ENCODE measurements at regions not wholly inside any gene's neighbourhood (a gene's known extent, or its start where the extent isn't known, plus 50 kb on each side); places are given as distances from the start of the nearest gene placed in this dataset.

- no TSS peak for BruUV-seq (replicated peaks)
- CTCF ChIA-PET (ENCODE audit: unreplicated experiment), result no interaction called here
Observed at GRCh38 chr9:74304598-74304997, 192.5 kb upstream of the RORB start.

DNA sequence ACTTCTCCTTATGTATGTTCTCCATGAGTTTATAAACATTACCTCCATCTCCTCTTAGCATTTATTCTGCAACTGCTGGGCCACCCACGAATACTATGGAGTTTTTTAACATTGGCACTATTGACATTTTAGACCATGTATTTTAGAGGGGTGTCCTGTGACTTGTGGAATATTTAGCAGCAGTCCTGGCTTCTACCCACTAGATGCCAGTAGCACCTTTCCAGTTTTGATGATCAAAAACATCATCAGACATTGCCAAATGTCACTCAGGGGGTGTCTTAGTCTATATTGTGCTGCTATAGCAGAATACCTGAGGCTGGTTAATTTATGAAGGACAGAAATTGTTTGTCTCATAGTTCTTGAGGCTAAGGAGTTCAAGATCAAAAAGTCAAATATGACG, 187.5 kb upstream of the RORB start:
- no peaks in the 10 kb centered on the region for H4K20me1 ChIP-seq (ENCODE audit: insufficient read depth, low read length)
- H3K4me2 ChIP-seq (ENCODE audit: low read length), result no peak overlapping the region
- POLR2A ChIA-PET, result interaction anchor here (0.9 kb wide), 1 partner anchor 267 kb away, joined by 3 read pairs; no protein-coding TSS in a partner anchor
- no peak overlapping the region for H2AFZ ChIP-seq (ENCODE audit: low read length)
- H3K4me1 ChIP-seq (ENCODE audit: insufficient read depth, low read length, poor library complexity, severe bottlenecking), result no peaks in the 10 kb centered on the region
- no peak overlapping the region for H3K27ac ChIP-seq (ENCODE audit: low read depth, low read length, poor library complexity, severe bottlenecking)
- intact Hi-C loops (cut with micrococcal nuclease; ENCODE audit: unreplicated experiment), result no loop called here
- no peaks in the 10 kb centered on the region for H3K9me3 ChIP-seq (ENCODE audit: low read length)
- H3K9me2 ChIP-seq (ENCODE audit: insufficient read depth, low read length), result no peaks in the 10 kb centered on the region
- H3K79me2 ChIP-seq (ENCODE audit: insufficient read depth, low read depth, low read length), result no peaks in the 10 kb centered on the region
- BruUV-seq (replicated peaks), result no TSS peak
- no peak for DNase-seq (ENCODE audit: low spot score)
- TF ChIP-seq EZH2phosphoT487 (IDR thresholded peaks at IDR 0.05; ENCODE audit: borderline replicate concordance, low read depth, low read length) (no peak), CTCF (conservative IDR thresholded peaks at IDR 0.05; ENCODE audit: low read length) (no peak)
- no peaks in the 10 kb centered on the region for H3K36me3 ChIP-seq (ENCODE audit: insufficient read depth, low read length)
- CTCF ChIA-PET (ENCODE audit: unreplicated experiment), result no interaction called here
- no peak overlapping the region for H3K4me3 ChIP-seq (ENCODE audit: low read depth, low read length, poor library complexity, severe bottlenecking)

More at GRCh38 chr9:74304598-74304997, 192.5 kb upstream of the RORB start:
- Histone ChIP-seq H3K4me2 (ENCODE audit: low read length) (no peak overlapping the region), H3K4me3 (ENCODE audit: low read depth, low read length, poor library complexity, severe bottlenecking) (no peak overlapping the region), H3K36me3 (ENCODE audit: insufficient read depth, low read length) (no peaks in the 10 kb centered on the region), H3K9me2 (ENCODE audit: insufficient read depth, low read length) (no peaks in the 10 kb centered on the region), H2AFZ (ENCODE audit: low read length) (no peak overlapping the region), H3K27ac (ENCODE audit: low read depth, low read length, poor library complexity, severe bottlenecking) (no peak overlapping the region), H3K4me1 (ENCODE audit: insufficient read depth, low read length, poor library complexity, severe bottlenecking) (no peaks in the 10 kb centered on the region), H4K20me1 (ENCODE audit: insufficient read depth, low read length) (no peaks in the 10 kb centered on the region), H3K79me2 (ENCODE audit: insufficient read depth, low read depth, low read length) (no peaks in the 10 kb centered on the region), H3K9me3 (ENCODE audit: low read length) (no peaks in the 10 kb centered on the region)
- intact Hi-C loops (cut with micrococcal nuclease; ENCODE audit: unreplicated experiment), result no loop called here
- no peak for DNase-seq (ENCODE audit: low spot score)
- no peak for TF ChIP-seq CTCF (conservative IDR thresholded peaks at IDR 0.05; ENCODE audit: low read length)
- TF ChIP-seq EZH2phosphoT487 (IDR thresholded peaks at IDR 0.05; ENCODE audit: borderline replicate concordance, low read depth, low read length), result no peak
- POLR2A ChIA-PET, result no interaction called here

GRCh38 chr9:74317235-74317634, 179.9 kb upstream of the RORB start:
- Histone ChIP-seq H2AFZ (ENCODE audit: low read length) (no peak overlapping the region), H3K9me3 (ENCODE audit: low read length) (no peaks in the 10 kb centered on the region), H3K4me2 (ENCODE audit: low read length) (no peak overlapping the region), H3K4me1 (ENCODE audit: insufficient read depth, low read length, poor library complexity, severe bottlenecking) (no peaks in the 10 kb centered on the region), H3K9me2 (ENCODE audit: insufficient read depth, low read length) (no peaks in the 10 kb centered on the region), H3K79me2 (ENCODE audit: insufficient read depth, low read depth, low read length) (no peaks in the 10 kb centered on the region), H3K4me3 (ENCODE audit: low read depth, low read length, poor library complexity, severe bottlenecking) (no peak overlapping the region), H3K27ac (ENCODE audit: low read depth, low read length, poor library complexity, severe bottlenecking) (no peak overlapping the region), H3K36me3 (ENCODE audit: insufficient read depth, low read length) (no peaks in the 10 kb centered on the region), H4K20me1 (ENCODE audit: insufficient read depth, low read length) (no peaks in the 10 kb centered on the region)
- BruUV-seq (replicated peaks), result no TSS peak
- intact Hi-C loops (cut with micrococcal nuclease; ENCODE audit: unreplicated experiment), result no loop called here
- TF ChIP-seq CTCF (conservative IDR thresholded peaks at IDR 0.05; ENCODE audit: low read length), result no peak
- TF ChIP-seq EZH2phosphoT487 (IDR thresholded peaks at IDR 0.05; ENCODE audit: borderline replicate concordance, low read depth, low read length), result no peak
- ChIA-PET CTCF (ENCODE audit: unreplicated experiment) (no interaction called here), POLR2A (interaction anchor here (0.6 kb wide), 1 partner anchor 1437 kb away, joined by 3 read pairs; no protein-coding TSS in a partner anchor)
- DNase-seq (ENCODE audit: low spot score), result no peak

Measured in OCI-LY7 (cell line).